OCI-LY3 (cell line): ENCODE measurements at regions not wholly inside any gene's neighbourhood (a gene's known extent, or its start where the extent isn't known, plus 50 kb on each side); places are given as distances from the start of the nearest gene placed in this dataset.

Source experiments
- CTCF ChIP-seq: fragments of 200-600, 300-600 bp; sonication (generic); IDR thresholded peaks from 2 replicates; pipeline ENCODE4 v1.5.1; 2014; ENCODE audit warnings: antibody characterized with exemption, low read length, low read depth
- EZH2phosphoT487 ChIP-seq: fragments of 200-600 bp; shearing (Covaris generic); IDR thresholded peaks from 2 replicates; pipeline ENCODE4 v1.6.1; 2018; ENCODE audit warnings: antibody characterized with exemption, mixed run types, low read depth

GRCh38 chr11:37504921-37505320 lies 906.9 kb upstream of the RAG2 start:
- TF ChIP-seq CTCF (no peak), EZH2phosphoT487 (no peak)
